ENCODE measurements at regions not wholly inside any gene's neighbourhood (a gene's known extent, or its start where the extent isn't known, plus 50 kb on each side); places are given as distances from the start of the nearest gene placed in this dataset.

DNA sequence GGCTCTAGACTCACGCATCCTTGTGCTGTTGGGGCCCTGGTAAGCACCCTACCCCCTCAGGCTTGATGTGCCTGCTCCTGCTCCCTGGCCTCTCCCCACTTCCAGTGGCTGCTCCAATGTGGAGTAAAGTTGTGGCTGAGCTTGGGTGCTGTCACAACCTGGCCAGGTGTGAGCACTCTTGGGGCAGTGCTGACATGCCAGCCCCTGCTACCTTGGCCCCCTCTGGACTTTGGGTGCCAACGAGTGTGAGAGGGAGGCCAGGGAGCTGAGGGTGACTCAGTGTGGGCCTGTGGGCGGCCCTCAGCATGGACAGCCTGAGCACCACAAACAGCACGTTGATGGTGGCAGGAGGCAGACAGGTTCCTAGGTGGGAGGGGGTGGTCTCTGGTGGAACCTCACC lies 870.2 kb upstream of the C9orf72 start:
- Histone ChIP-seq H3K9me3 (no peaks in the 10 kb centered on the region), H3K4me3 (no peak overlapping the region), H3K4me1 (no peaks in the 10 kb centered on the region), H3K27me3 (no peaks in the 10 kb centered on the region), H3K27ac (no peak overlapping the region), H3K36me3 (no peaks in the 10 kb centered on the region)
- intact Hi-C loops (cut with DNase I), result no loop called here
- DNase-seq (peak; percentile 38), ATAC-seq (peak; percentile 21)
- TF ChIP-seq, protein P1, sequence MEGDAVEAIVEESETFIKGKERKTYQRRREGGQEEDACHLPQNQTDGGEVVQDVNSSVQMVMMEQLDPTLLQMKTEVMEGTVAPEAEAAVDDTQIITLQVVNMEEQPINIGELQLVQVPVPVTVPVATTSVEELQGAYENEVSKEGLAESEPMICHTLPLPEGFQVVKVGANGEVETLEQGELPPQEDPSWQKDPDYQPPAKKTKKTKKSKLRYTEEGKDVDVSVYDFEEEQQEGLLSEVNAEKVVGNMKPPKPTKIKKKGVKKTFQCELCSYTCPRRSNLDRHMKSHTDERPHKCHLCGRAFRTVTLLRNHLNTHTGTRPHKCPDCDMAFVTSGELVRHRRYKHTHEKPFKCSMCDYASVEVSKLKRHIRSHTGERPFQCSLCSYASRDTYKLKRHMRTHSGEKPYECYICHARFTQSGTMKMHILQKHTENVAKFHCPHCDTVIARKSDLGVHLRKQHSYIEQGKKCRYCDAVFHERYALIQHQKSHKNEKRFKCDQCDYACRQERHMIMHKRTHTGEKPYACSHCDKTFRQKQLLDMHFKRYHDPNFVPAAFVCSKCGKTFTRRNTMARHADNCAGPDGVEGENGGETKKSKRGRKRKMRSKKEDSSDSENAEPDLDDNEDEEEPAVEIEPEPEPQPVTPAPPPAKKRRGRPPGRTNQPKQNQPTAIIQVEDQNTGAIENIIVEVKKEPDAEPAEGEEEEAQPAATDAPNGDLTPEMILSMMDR (IDR thresholded peaks at IDR 0.05), result no peak

DNA sequence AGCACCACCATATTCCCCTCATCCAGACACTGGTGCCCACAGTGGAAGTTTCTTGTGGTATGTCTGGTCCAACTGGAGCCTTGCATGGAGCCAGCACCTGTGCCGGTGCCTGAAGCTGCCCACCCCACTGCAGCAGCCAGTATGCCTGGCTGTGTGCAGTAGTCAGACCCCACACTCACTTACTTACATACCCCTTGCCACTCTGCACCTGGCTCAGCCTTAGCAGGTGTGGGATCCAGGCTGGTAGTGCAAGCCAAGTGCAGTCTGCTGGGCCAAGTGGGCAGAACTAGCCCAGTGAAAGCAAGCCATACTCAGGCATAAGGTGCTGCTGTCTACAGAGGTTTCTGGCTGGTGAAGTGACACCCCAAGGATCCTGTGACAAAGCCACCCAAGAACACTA lies 871.4 kb upstream of the C9orf72 start:
- no peaks in the 10 kb centered on the region for H3K36me3 ChIP-seq
- H3K27ac ChIP-seq, result no peak overlapping the region
- no peaks in the 10 kb centered on the region for H3K27me3 ChIP-seq
- intact Hi-C loops (cut with DNase I), result no loop called here
- TF ChIP-seq, protein P1 (IDR thresholded peaks at IDR 0.05), result no peak
- H3K4me3 ChIP-seq, result no peak overlapping the region
- ATAC-seq (peak; percentile 23), DNase-seq (no peak)
- no peaks in the 10 kb centered on the region for H3K9me3 ChIP-seq
- H3K4me1 ChIP-seq, result no peaks in the 10 kb centered on the region

DNA sequence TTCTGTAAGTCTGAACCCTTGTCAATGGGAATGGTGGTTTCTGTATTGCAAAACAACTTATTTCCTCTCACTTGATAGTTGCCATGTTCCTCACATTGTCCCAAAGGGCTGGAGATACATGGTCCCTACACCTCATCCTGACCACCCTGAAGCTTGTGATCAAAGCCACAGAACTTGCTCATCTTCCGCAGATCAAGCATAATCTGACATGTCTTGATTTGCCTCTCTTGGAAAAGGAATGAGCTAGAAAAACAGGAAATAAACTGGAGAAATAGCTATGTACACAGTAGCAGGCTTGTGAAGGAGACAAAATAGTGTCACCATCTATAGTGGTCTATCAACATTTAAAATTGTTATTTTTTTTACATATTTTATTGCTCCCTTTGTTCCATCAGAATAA lies 871.9 kb upstream of the C9orf72 start:
- Histone ChIP-seq H3K27me3 (no peaks in the 10 kb centered on the region), H3K36me3 (no peaks in the 10 kb centered on the region), H3K27ac (no peak overlapping the region), H3K4me3 (no peak overlapping the region), H3K9me3 (no peaks in the 10 kb centered on the region), H3K4me1 (no peaks in the 10 kb centered on the region)
- DNase-seq (no peak), ATAC-seq (no peak)
- TF ChIP-seq, protein P1 (IDR thresholded peaks at IDR 0.05), result no peak
- intact Hi-C loops (cut with DNase I), result no loop called here

DNA sequence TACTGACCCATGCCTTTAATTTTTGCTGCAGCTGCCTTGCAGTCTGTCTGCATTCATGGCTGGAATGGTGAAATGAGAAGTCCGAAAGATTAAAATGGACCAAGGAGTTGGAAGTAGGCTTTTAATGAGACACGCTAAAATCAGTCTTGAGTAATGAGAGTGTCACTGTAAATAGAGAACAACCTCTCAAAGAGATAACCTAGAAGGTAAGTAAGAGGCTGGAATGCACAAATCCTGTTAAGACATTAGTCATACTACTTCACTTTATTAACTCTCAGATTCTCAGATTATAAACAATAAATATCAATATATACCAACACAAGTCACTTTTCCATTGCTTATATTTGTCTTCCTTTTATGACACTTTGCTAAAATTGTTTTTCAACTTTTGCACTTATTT lies 880.6 kb upstream of the C9orf72 start:
- H3K4me1 ChIP-seq, result no peaks in the 10 kb centered on the region
- H3K9me3 ChIP-seq, result no peaks in the 10 kb centered on the region
- no peaks in the 10 kb centered on the region for H3K36me3 ChIP-seq
- TF ChIP-seq, protein P1 (IDR thresholded peaks at IDR 0.05), result no peak
- H3K27me3 ChIP-seq, result no peaks in the 10 kb centered on the region
- no peak for ATAC-seq
- no peak for DNase-seq
- intact Hi-C loops (cut with DNase I), result no loop called here
- H3K27ac ChIP-seq, result no peak overlapping the region
- H3K4me3 ChIP-seq, result no peak overlapping the region

DNA sequence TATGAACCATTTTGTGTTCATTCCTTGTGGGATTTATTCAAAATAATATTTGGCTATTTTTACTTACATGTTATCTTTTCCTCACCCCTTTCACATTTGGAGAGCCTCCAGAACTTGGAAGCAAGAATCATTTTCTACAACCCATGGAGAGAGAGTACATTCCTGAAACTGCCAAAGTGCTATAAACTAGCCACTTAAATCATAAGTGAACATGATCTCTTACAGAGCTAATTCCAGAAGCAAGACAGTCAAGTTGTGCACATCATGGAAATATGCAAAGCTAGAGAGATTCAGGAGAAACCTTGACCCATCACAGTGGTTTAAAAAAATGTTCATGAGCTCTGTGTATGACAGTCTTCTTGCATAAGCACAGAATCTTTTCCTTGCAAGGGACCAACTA lies 883.6 kb upstream of the C9orf72 start:
- H3K27ac ChIP-seq, result no peak overlapping the region
- no peak for ATAC-seq
- TF ChIP-seq, protein P1 (IDR thresholded peaks at IDR 0.05), result no peak
- H3K27me3 ChIP-seq, result no peaks in the 10 kb centered on the region
- intact Hi-C loops (cut with DNase I), result no loop called here
- H3K9me3 ChIP-seq, result no peaks in the 10 kb centered on the region
- H3K4me3 ChIP-seq, result no peak overlapping the region
- H3K4me1 ChIP-seq, result no peaks in the 10 kb centered on the region
- H3K36me3 ChIP-seq, result no peaks in the 10 kb centered on the region
- no peak for DNase-seq

DNA sequence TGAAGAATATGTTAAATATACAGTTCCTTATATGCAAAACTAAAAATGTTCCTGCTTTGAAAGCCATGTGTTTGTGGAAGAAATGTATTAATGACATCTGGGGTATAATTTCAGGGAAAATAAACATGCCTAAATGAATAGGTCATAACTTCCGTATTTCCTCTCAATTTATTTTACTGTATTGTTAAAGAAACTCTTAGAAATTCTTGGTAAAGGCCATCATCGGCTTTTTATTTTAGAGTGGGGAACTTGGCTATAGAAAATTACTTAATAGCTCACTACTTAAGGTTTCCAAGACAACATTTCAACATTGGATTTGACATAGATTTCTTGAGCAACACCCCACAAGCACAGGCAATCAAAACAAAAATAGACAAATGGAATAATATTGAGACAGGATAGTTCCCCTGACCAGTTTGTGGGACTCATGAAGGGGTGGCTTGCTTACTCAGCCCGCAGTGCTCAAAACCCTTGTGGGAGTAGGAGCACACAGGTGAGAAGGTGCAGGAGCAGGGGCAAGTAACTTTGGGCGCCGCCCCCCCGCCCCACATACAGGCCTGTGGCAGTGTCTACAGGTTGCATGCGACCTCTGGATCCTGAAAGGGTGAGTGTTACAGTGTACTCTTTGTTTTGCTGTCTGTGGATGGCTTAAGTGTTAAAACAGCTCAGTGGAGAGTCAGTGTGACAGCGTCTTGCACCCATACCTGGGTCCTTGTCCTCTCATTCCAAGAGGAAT lies 891.4 kb upstream of the C9orf72 start:
- ATAC-seq, result no peak
- Histone ChIP-seq H3K9me3 (no peaks in the 10 kb centered on the region), H3K4me3 (no peak overlapping the region), H3K27ac (no peak overlapping the region), H3K27me3 (no peaks in the 10 kb centered on the region), H3K4me1 (no peaks in the 10 kb centered on the region), H3K36me3 (no peaks in the 10 kb centered on the region)
- TF ChIP-seq, protein P1 (IDR thresholded peaks at IDR 0.05), result no peak
- intact Hi-C loops (cut with DNase I), result no loop called here
- DNase-seq, result peak; percentile 44
